Pancreas (tissue), 10 donors: ENCODE measurements at regions not wholly inside any gene's neighbourhood (a gene's known extent, or its start where the extent isn't known, plus 50 kb on each side); places are given as distances from the start of the nearest gene placed in this dataset.

Experiments
- ATAC-seq, 4 donors: fragments of 200-7000 bp; cut with Tn5 transposase; one replicate each; pipeline versions ENCODE4 v1.8.0 to v1.9.1; 2020; ENCODE audit warnings: mild to moderate bottlenecking in 4 of 4, moderate library complexity in 4 of 4
- DNase-seq, 6 donors: peaks; one replicate each; pipeline ENCODE4 v3.0.0-alpha.2; 2020
- FAIRE-seq: peaks from 2 replicates; lab custom pipeline; 2012; peaks lifted over from hg19 to GRCh38; lab: Jason Lieb, UNC
- H3K27ac ChIP-seq, 4 donors: fragments of 200-600 bp; sonication (generic); 1 replicate in 3 of 4; 2 replicates in 1 of 4; pipeline versions ENCODE4 v1.5.0 to v1.8.0; 2020
- H3K27me3 ChIP-seq, 4 donors: fragments of 200-600 bp; one replicate each; pipeline ENCODE4 v1.8.0; 2021
- H3K36me3 ChIP-seq, 3 donors: fragments of 200-600 bp; sonication (generic) in 1 of 3; one replicate each; pipeline versions ENCODE4 v1.5.0 to v1.8.0; 2020 to 2021
- H3K4me1 ChIP-seq, 3 donors: fragments of 200-600 bp; one replicate each; pipeline ENCODE4 v1.8.0; 2021
- H3K4me3 ChIP-seq, 4 donors: fragments of 200-600 bp; sonication (generic) in 2 of 4; one replicate each; pipeline versions ENCODE4 v1.5.0 to v1.8.0; 2020 to 2021
- H3K9me3 ChIP-seq, 4 donors: fragments of 200-600 bp; one replicate each; pipeline ENCODE4 v1.8.0; 2021
- WGBS, 2 donors: extraction: QIAGEN DNeasy Blood & Tissue Kit; methylation state at CpG; one replicate each; pipeline ENCODE4 v1.1.7; 2013; 5-methylcytosine and 5-hydroxymethylcytosine counted together
- intact Hi-C, 3 donors: fragments of 100-400 bp; cut with DNase I; formaldehyde crosslinking; loops; one replicate each; pipeline versions ENCODE4 v1.11.1 to v1.14.2; 2022
- TF ChIP-seq, protein P1 (sequence below), 4 donors: fragments of 200-600 bp; sonication (generic) in 3 of 4; IDR thresholded peaks; one replicate each; pipeline versions ENCODE4 v1.5.0 to v1.8.0; 2021; ENCODE audit warnings: antibody characterized with exemption in 4 of 4
- donor health status: healthy with polysubstance abuse.
- donor health status: DM: no; HTN: no; CAD: no; lungs with moderate emphysema.
- donor health status: DM: no; HTN: no; CAD: no.
- donor health status: control.
- donor health status: control.
- donor health status: Bipolar disorder and iron deficiency.
- donor health status: DM: yes; HTN: yes; CAD: no.
- donor health status: DM: no; HTN: no; CAD: no.
- donor health status: DM: no; HTN: no; CAD: no.
- donor health status: DM: yes; HTN: yes; CAD: no.

DNA sequence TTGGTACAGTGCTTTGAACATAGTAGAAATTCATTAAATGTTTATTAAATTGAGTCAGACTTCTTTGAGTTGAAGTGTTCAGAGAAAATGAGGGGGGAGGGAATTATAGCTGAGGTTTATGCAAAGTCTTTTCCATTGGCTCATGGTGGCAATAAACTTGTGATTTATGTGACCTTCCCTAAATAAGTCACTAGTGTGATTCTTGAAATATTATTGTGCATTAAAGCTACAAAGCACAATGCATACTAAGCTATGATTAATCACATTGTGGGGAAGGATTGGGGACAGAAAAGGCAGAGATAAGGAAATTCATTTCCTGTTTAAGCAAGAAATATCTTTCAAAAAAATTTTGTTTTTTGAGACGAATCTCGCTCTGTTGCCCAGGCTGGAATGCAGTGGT is 877.5 kb downstream of the TFAP2A start:
- Histone ChIP-seq H3K27ac (no peak overlapping the region), H3K9me3 (no peaks in the 10 kb centered on the region), H3K36me3 (no peaks in the 10 kb centered on the region), H3K4me3 (no peak overlapping the region), H3K4me1 (peaks cover 0 to 3% (median 0%) of the 10 kb centered on the region in 3 donors), H3K27me3 (no peaks in the 10 kb centered on the region)
- DNase-seq: no peak
- no peak for FAIRE-seq
- no peak for ATAC-seq
- intact Hi-C loops: no loop called here
- 69 to 81% methylated on average over 2 of the region's 2 CpGs for WGBS, 2 donors
- TF ChIP-seq, protein P1, sequence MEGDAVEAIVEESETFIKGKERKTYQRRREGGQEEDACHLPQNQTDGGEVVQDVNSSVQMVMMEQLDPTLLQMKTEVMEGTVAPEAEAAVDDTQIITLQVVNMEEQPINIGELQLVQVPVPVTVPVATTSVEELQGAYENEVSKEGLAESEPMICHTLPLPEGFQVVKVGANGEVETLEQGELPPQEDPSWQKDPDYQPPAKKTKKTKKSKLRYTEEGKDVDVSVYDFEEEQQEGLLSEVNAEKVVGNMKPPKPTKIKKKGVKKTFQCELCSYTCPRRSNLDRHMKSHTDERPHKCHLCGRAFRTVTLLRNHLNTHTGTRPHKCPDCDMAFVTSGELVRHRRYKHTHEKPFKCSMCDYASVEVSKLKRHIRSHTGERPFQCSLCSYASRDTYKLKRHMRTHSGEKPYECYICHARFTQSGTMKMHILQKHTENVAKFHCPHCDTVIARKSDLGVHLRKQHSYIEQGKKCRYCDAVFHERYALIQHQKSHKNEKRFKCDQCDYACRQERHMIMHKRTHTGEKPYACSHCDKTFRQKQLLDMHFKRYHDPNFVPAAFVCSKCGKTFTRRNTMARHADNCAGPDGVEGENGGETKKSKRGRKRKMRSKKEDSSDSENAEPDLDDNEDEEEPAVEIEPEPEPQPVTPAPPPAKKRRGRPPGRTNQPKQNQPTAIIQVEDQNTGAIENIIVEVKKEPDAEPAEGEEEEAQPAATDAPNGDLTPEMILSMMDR (IDR thresholded peaks at IDR 0.05): no peak

DNA sequence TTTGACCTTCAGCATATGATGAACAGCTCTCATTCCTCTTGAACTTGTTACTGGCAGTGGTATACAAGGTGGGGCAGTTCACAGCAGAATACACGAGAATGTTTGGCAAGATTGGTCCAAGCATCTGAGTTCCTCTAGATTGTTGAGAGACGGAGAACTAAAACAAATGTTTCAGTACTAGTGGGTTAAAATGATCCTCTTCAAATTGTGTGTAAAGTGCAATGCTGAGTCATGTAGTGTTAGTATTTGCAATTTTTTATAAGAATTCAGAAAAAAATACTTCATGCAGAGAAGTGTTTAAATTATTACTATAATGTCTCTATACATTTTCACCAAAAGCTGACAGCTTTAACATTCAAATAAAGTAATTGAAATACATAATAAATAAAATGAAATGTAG is 879.8 kb downstream of the TFAP2A start:
- Histone ChIP-seq H3K4me1 (peaks cover 0 to under 1% (median 0%) of the 10 kb centered on the region in 3 donors), H3K36me3 (no peaks in the 10 kb centered on the region), H3K27me3 (no peaks in the 10 kb centered on the region), H3K9me3 (no peaks in the 10 kb centered on the region), H3K27ac (no peak overlapping the region), H3K4me3 (no peak overlapping the region)
- WGBS, 2 donors: 62 to 83% methylated on average over 2 of the region's 2 CpGs
- TF ChIP-seq, protein P1 (IDR thresholded peaks at IDR 0.05): no peak
- no peak for DNase-seq
- intact Hi-C loops: no loop called here
- no peak for FAIRE-seq
- ATAC-seq: no peak

DNA sequence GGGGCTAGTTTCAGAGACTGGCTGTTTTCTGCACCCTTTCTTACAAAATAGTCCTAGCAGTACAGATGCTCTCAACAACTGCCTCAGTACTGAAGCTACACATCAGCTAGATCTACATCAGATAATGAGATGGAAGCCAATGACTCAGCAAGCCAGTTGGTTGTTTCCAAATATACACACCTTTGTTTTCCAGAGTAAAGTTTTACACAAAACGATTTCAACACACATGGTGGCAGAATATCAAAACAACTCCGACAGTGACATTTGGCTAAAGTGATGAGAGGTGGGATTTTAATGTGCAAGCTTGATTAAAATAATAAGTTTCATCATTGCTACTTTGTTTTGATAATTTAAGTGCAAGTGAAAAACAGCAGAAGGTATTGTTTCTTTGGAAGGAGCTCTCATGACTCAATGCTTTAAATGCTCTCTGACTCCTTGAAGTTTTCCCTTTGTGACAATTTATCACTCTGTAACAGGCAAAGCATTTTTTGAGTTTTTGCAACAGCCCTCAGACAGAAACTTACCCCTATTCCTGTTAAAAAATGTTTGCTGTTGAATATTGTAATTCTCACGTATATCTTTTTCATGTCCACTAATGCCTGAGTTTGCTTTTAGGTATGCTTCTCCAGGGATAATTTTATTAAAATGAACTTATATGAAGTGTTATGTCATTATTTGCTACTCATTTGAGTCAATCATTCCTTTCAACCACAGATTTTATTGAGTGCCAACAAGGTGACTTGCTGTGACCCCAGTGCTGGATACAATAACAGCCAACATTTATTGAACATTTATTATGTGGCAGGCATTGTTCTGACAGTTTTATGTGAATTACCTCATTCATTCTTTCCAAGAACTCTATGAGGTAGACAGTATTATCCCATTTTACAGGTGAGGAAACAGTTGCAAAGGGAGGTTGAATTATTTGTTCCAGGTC is 882.0 kb downstream of the TFAP2A start:
- Histone ChIP-seq H3K27me3 (no peaks in the 10 kb centered on the region), H3K36me3 (no peaks in the 10 kb centered on the region), H3K27ac (no peak overlapping the region), H3K9me3 (no peaks in the 10 kb centered on the region), H3K4me1 (no peaks in the 10 kb centered on the region), H3K4me3 (no peak overlapping the region)
- 68 to 72% methylated on average over 3 of the region's 3 CpGs for WGBS, 2 donors
- FAIRE-seq (no peak), DNase-seq (no peak), ATAC-seq (no peak)
- TF ChIP-seq, protein P1 (IDR thresholded peaks at IDR 0.05): no peak
- intact Hi-C loops: no loop called here

GRCh38 chr6:9527679-9528286 is 887.1 kb downstream of the TFAP2A start:
- FAIRE-seq (no peak), DNase-seq (no peak), ATAC-seq (no peak)
- H3K27me3 ChIP-seq: no peaks in the 10 kb centered on the region
- no peak overlapping the region for H3K27ac ChIP-seq
- 25 to 38% methylated on average over 4 of the region's 4 CpGs for WGBS, 2 donors
- intact Hi-C loops: no loop called here
- H3K4me3 ChIP-seq: no peak overlapping the region
- H3K36me3 ChIP-seq: no peaks in the 10 kb centered on the region
- TF ChIP-seq, protein P1 (IDR thresholded peaks at IDR 0.05): no peak
- H3K9me3 ChIP-seq: no peaks in the 10 kb centered on the region
- no peaks in the 10 kb centered on the region for H3K4me1 ChIP-seq

GRCh38 chr6:9523462-9523861 is 891.4 kb downstream of the TFAP2A start:
- no peak for FAIRE-seq
- no peak overlapping the region for H3K4me3 ChIP-seq
- no peaks in the 10 kb centered on the region for H3K27me3 ChIP-seq
- no peak for DNase-seq
- no peak for ATAC-seq
- H3K9me3 ChIP-seq: no peaks in the 10 kb centered on the region
- no peaks in the 10 kb centered on the region for H3K36me3 ChIP-seq
- H3K27ac ChIP-seq: no peak overlapping the region
- TF ChIP-seq, protein P1 (IDR thresholded peaks at IDR 0.05): no peak
- no peaks in the 10 kb centered on the region for H3K4me1 ChIP-seq
- intact Hi-C loops: no loop called here
